Sigmoid colon (tissue), 4 donors: ENCODE measurements at regions not wholly inside any gene's neighbourhood (a gene's known extent, or its start where the extent isn't known, plus 50 kb on each side); places are given as distances from the start of the nearest gene placed in this dataset.

Experiments
- EP300 ChIP-seq, 4 donors: sonication (generic); formaldehyde crosslinking; IDR thresholded peaks; one replicate each; pipeline ENCODE4 v1.6.1; 2017; ENCODE audit warnings: antibody characterized with exemption in 4 of 4
- POLR2A ChIP-seq, 2 donors: fragments of 450-650 bp; IDR thresholded peaks; one replicate each; pipeline ENCODE4 v1.6.1; 2016; ENCODE audit warnings: antibody characterized with exemption in 2 of 2, mild to moderate bottlenecking in 2 of 2, moderate library complexity in 2 of 2
- TF ChIP-seq, protein P1 (sequence below), 4 experiments: fragments of 450-650 bp in 3 of 4; fragments of 200-600 bp in 1 of 4; IDR thresholded peaks; one replicate each; pipeline ENCODE4 v1.5.1; 2016 to 2019; ENCODE audit warnings: antibody characterized with exemption in 4 of 4, mild to moderate bottlenecking in 3 of 4, moderate library complexity in 2 of 4

DNA sequence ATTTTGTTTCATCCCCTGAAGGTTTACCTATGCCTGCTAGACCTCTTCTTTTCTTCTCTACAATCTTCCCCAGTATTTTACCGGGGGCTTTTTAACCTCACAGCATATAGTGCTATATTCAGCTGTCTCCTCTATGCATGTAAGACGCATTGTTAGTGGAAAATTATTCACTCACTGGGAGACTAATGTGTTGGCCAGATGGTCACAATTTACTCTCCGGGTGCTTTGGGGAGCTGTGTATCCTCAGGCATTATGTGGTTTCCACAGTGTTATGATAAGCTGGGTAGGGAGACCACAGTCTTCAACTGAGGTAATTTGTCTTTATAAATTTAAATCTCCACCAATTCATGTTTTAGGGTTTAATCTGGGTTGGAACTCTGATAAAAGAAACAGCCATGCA is 553.8 kb upstream of the PTCHD4 start:
- no peak for TF ChIP-seq POLR2A (IDR thresholded peaks at IDR 0.05)
- TF ChIP-seq, protein P1, sequence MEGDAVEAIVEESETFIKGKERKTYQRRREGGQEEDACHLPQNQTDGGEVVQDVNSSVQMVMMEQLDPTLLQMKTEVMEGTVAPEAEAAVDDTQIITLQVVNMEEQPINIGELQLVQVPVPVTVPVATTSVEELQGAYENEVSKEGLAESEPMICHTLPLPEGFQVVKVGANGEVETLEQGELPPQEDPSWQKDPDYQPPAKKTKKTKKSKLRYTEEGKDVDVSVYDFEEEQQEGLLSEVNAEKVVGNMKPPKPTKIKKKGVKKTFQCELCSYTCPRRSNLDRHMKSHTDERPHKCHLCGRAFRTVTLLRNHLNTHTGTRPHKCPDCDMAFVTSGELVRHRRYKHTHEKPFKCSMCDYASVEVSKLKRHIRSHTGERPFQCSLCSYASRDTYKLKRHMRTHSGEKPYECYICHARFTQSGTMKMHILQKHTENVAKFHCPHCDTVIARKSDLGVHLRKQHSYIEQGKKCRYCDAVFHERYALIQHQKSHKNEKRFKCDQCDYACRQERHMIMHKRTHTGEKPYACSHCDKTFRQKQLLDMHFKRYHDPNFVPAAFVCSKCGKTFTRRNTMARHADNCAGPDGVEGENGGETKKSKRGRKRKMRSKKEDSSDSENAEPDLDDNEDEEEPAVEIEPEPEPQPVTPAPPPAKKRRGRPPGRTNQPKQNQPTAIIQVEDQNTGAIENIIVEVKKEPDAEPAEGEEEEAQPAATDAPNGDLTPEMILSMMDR (IDR thresholded peaks at IDR 0.05), result no peak
- TF ChIP-seq EP300 (IDR thresholded peaks at IDR 0.05), result no peak
